IMR-90 (cell line): ENCODE measurements at regions not wholly inside any gene's neighbourhood (a gene's known extent, or its start where the extent isn't known, plus 50 kb on each side); places are given as distances from the start of the nearest gene placed in this dataset.

ENCODE experiments used
- ATAC-seq: fragments of 200-7000 bp; cut with Tn5 transposase; 2 replicates; pipeline ENCODE4 v1.9.1; 2020; ENCODE audit warnings: low read depth, mild to moderate bottlenecking, moderate library complexity
- BruUV-seq: library from RNA; stranded (reverse); fragments of 400-500 nt; replicated peaks from 2 replicates; lab custom pipeline; 2021; lab: Mats Ljungman, UMichigan
- CTCF ChIA-PET: fragments of 300-600 bp; formaldehyde crosslinking; extraction: SDS; loops from one replicate; lab custom pipeline; 2021; ENCODE audit warnings: antibody characterized with exemption; lab: Yijun Ruan, JAX
- POLR2A ChIA-PET: fragments of 300-600 bp; sonication (Branson Sonifier 250); formaldehyde crosslinking; loops from one replicate; lab custom pipeline; 2022; ENCODE audit warnings: antibody characterized with exemption; ENCODE audit not compliant: unreplicated experiment; lab: Charles Lee
- DNase-seq: peaks from one replicate; pipeline ENCODE4 v3.0.0; 2013
- H2AFZ ChIP-seq: replicated peaks from 2 replicates; pipeline ENCODE3; 2013; ENCODE audit warnings: low read length, mild to moderate bottlenecking; ENCODE audit not compliant: poor library complexity
- H2AK5ac ChIP-seq: 2 replicates; pipeline ENCODE4 v1.6.1; 2013; ENCODE audit warnings: low read depth, low read length, inconsistent platforms
- H2AK9ac ChIP-seq: replicated peaks from 2 replicates; pipeline ENCODE3; 2013; ENCODE audit warnings: mild to moderate bottlenecking, low read depth, low read length, moderate library complexity; ENCODE audit not compliant: poor library complexity
- H2BK120ac ChIP-seq: 2 replicates; pipeline ENCODE4 v1.6.1; 2013; ENCODE audit warnings: low read depth, low read length, inconsistent platforms
- H2BK15ac ChIP-seq: 3 replicates; pipeline ENCODE4 v1.6.1; 2013; ENCODE audit warnings: low read depth, low read length, inconsistent platforms
- H2BK20ac ChIP-seq: 2 replicates; pipeline ENCODE4 v1.6.1; 2013; ENCODE audit warnings: low read depth, mild to moderate bottlenecking, inconsistent platforms, low read length, moderate library complexity
- H2BK5ac ChIP-seq: 2 replicates; pipeline ENCODE4 v1.6.1; 2013; ENCODE audit warnings: mild to moderate bottlenecking, low read depth, low read length, inconsistent platforms; ENCODE audit not compliant: poor library complexity, severe bottlenecking
- H3K14ac ChIP-seq: replicated peaks from 2 replicates; pipeline ENCODE4 v1.6.1; 2013; ENCODE audit warnings: low read depth, low read length, inconsistent platforms
- H3K18ac ChIP-seq: 2 replicates; pipeline ENCODE4 v1.6.1; 2013; ENCODE audit warnings: low read depth, low read length, control low read depth
- H3K23ac ChIP-seq: 2 replicates; pipeline ENCODE4 v1.6.1; 2013; ENCODE audit warnings: low read depth, low read length, inconsistent platforms
- H3K27ac ChIP-seq: 2 replicates; pipeline ENCODE4 v1.5.1; 2013; ENCODE audit warnings: mild to moderate bottlenecking, control low read depth, low read length; ENCODE audit not compliant: insufficient read depth
- H3K27me3 ChIP-seq: 2 replicates; pipeline ENCODE4 v1.6.1; 2013; ENCODE audit warnings: low read length; ENCODE audit not compliant: control insufficient read depth, insufficient read depth
- H3K36me3 ChIP-seq: 2 replicates; pipeline ENCODE4 v1.6.1; 2013; ENCODE audit warnings: low read length, mixed read lengths; ENCODE audit not compliant: control insufficient read depth, insufficient read depth
- H3K4ac ChIP-seq: 2 replicates; pipeline ENCODE4 v1.6.1; 2013; ENCODE audit warnings: low read depth, low read length, inconsistent platforms
- H3K4me1 ChIP-seq: 2 replicates; pipeline ENCODE4 v1.6.1; 2013; ENCODE audit warnings: low read length, mixed read lengths; ENCODE audit not compliant: control insufficient read depth, insufficient read depth
- H3K4me2 ChIP-seq: 2 replicates; pipeline ENCODE4 v1.6.1; 2013; ENCODE audit warnings: low read depth, mild to moderate bottlenecking, control low read depth, low read length, moderate library complexity
- H3K4me3 ChIP-seq: 2 replicates; pipeline ENCODE4 v1.5.1; 2013; ENCODE audit warnings: low read depth, mild to moderate bottlenecking, control low read depth, low read length, moderate library complexity; ENCODE audit not compliant: insufficient read depth
- H3K56ac ChIP-seq: 2 replicates; pipeline ENCODE4 v1.6.1; 2013; ENCODE audit warnings: low read length, inconsistent platforms; ENCODE audit not compliant: insufficient read depth; ENCODE audit errors: extremely low read depth
- H3K79me1 ChIP-seq, 2 experiments: 2 replicates each; pipeline ENCODE4 v1.6.1; 2013; ENCODE audit warnings: low read length in 2 of 2, inconsistent platforms in 1 of 2, low read depth in 1 of 2
- H3K9ac ChIP-seq: 2 replicates; pipeline ENCODE4 v1.6.1; 2013; ENCODE audit warnings: low read depth, low read length, control low read depth
- H3K9me1 ChIP-seq: 2 replicates; pipeline ENCODE4 v1.6.1; 2013; ENCODE audit warnings: low read length, inconsistent platforms; ENCODE audit not compliant: insufficient read depth
- H3K9me3 ChIP-seq: 2 replicates; pipeline ENCODE4 v1.6.1; 2013; ENCODE audit warnings: low read length; ENCODE audit not compliant: control insufficient read depth, insufficient read depth
- H4K20me1 ChIP-seq: 2 replicates; pipeline ENCODE4 v1.6.1; 2013; ENCODE audit warnings: low read length, inconsistent platforms; ENCODE audit not compliant: insufficient read depth
- H4K5ac ChIP-seq: 2 replicates; pipeline ENCODE4 v1.6.1; 2013; ENCODE audit warnings: mild to moderate bottlenecking, low read depth, low read length, control low read depth
- H4K8ac ChIP-seq, 2 experiments: 2 replicates each; pipeline ENCODE4 v1.6.1; 2013; ENCODE audit warnings: low read depth in 2 of 2, low read length in 2 of 2, control low read depth in 1 of 2, inconsistent platforms in 1 of 2
- H4K91ac ChIP-seq: 2 replicates; pipeline ENCODE4 v1.6.1; 2013; ENCODE audit warnings: low read depth, low read length, inconsistent platforms; ENCODE audit not compliant: insufficient read depth
- BHLHE40 ChIP-seq: fragments of 150-350 bp; IDR thresholded peaks from 2 replicates; pipeline ENCODE4 v1.6.1; 2016; ENCODE audit warnings: mild to moderate bottlenecking, low read depth, low read length
- CEBPB ChIP-seq: IDR thresholded peaks from 2 replicates; pipeline ENCODE4 v1.6.1; 2012; ENCODE audit warnings: low read depth, low read length, improper control_type of control experiment
- CHD1 ChIP-seq: IDR thresholded peaks from 2 replicates; pipeline ENCODE4 v1.6.1; 2012; ENCODE audit warnings: low read depth, low read length, improper control_type of control experiment
- CTCF ChIP-seq: conservative IDR thresholded peaks from 2 replicates; pipeline ENCODE4 v1.5.1; 2012; ENCODE audit warnings: mild to moderate bottlenecking, low read depth, low read length, improper control_type of control experiment
- ELK1 ChIP-seq: fragments of 150-350 bp; IDR thresholded peaks from 2 replicates; pipeline ENCODE4 v1.6.1; 2016; ENCODE audit warnings: low read depth, mild to moderate bottlenecking, low read length, moderate library complexity, borderline replicate concordance
- FOS ChIP-seq: fragments of 150-350 bp; IDR thresholded peaks from 2 replicates; pipeline ENCODE4 v1.6.1; 2016; ENCODE audit warnings: low read depth, low read length
- MAFK ChIP-seq: IDR thresholded peaks from 2 replicates; pipeline ENCODE4 v1.6.1; 2012; ENCODE audit warnings: low read depth, low read length, improper control_type of control experiment
- MAZ ChIP-seq: IDR thresholded peaks from 2 replicates; pipeline ENCODE4 v1.6.1; 2012; ENCODE audit warnings: low read depth, mild to moderate bottlenecking, low read length, improper control_type of control experiment, moderate library complexity, borderline replicate concordance
- MXI1 ChIP-seq: IDR thresholded peaks from 2 replicates; pipeline ENCODE4 v1.6.1; 2012; ENCODE audit warnings: low read depth, mild to moderate bottlenecking, low read length, moderate library complexity, borderline replicate concordance
- NFE2L2 ChIP-seq: fragments of 150-350 bp; IDR thresholded peaks from 2 replicates; pipeline ENCODE4 v1.6.1; 2016; ENCODE audit warnings: low read depth, mild to moderate bottlenecking, low read length
- POLR2A ChIP-seq: IDR thresholded peaks from 2 replicates; pipeline ENCODE4 v1.6.1; 2012; ENCODE audit warnings: mild to moderate bottlenecking, low read depth, low read length
- RAD21 ChIP-seq: IDR thresholded peaks from 2 replicates; pipeline ENCODE4 v1.6.1; 2012; ENCODE audit warnings: low read length, improper control_type of control experiment
- RCOR1 ChIP-seq: IDR thresholded peaks from 2 replicates; pipeline ENCODE4 v1.6.1; 2012; ENCODE audit warnings: mild to moderate bottlenecking, low read length, improper control_type of control experiment; ENCODE audit not compliant: insufficient replicate concordance
- RFX5 ChIP-seq: IDR thresholded peaks from 2 replicates; pipeline ENCODE4 v1.8.0; 2012; ENCODE audit warnings: low read depth, mild to moderate bottlenecking, low read length, moderate library complexity
- SMC3 ChIP-seq: fragments of 150-350 bp; IDR thresholded peaks from 2 replicates; pipeline ENCODE4 v1.6.1; 2016; ENCODE audit warnings: low read depth, mild to moderate bottlenecking, antibody characterized with exemption, low read length, moderate library complexity
- USF2 ChIP-seq: fragments of 150-350 bp; IDR thresholded peaks from 2 replicates; pipeline ENCODE4 v1.6.1; 2017; ENCODE audit warnings: mild to moderate bottlenecking, antibody characterized with exemption, low read length, low read depth
- WGBS, 2 experiments: methylation state at CpG; one replicate each; pipeline versions ENCODE4 v1.1.5 to v1.1.7; 2013; ENCODE audit warnings: missing lambda C conversion rate in 2 of 2; ENCODE audit not compliant: insufficient read length in 1 of 2; ENCODE audit errors: extremely low coverage in 2 of 2; 5-methylcytosine and 5-hydroxymethylcytosine counted together
- dilution Hi-C: fragments of 300-500 bp; cut with HindIII; formaldehyde crosslinking; loops from one replicate; pipeline ENCODE4 v1.14.3; 2018; ENCODE audit warnings: low sequenced_read_pairs; ENCODE audit not compliant: unreplicated experiment
- in situ Hi-C: fragments of 300-500 bp; cut with MboI; formaldehyde crosslinking; loops from 3 replicates; pipeline ENCODE4 v1.14.3; 2019; ENCODE audit warnings: low sequenced_read_pairs, inconsistent platforms, mixed read lengths
- intact Hi-C: fragments of 100-400 bp; cut with micrococcal nuclease; formaldehyde crosslinking; loops from 2 replicates; pipeline ENCODE4 v1.10.0; 2022

GRCh38 chr13:31588893-31589292 is 150.4 kb upstream of the RXFP2 start:
- Histone ChIP-seq H2BK15ac (no peak overlapping the region), H2BK5ac (no peak overlapping the region), H3K9me3 (no peaks in the 10 kb centered on the region), H3K27ac (no peak overlapping the region), H3K23ac (no peak overlapping the region), H4K5ac (no peak overlapping the region), H4K8ac (no peak overlapping the region), H3K4me1 (no peaks in the 10 kb centered on the region), H3K4me3 (no peak overlapping the region), H4K91ac (no peak overlapping the region), H2BK20ac (no peak overlapping the region), H2BK120ac (no peak overlapping the region), H3K36me3 (no peaks in the 10 kb centered on the region), H3K79me1 (no peaks in the 10 kb centered on the region), H3K9me1 (no peaks in the 10 kb centered on the region), H2AK9ac (no peak overlapping the region), H4K20me1 (no peaks in the 10 kb centered on the region), H2AFZ (no peak overlapping the region), H3K27me3 (no peaks in the 10 kb centered on the region), H2AK5ac (no peak overlapping the region), H3K4me2 (no peak overlapping the region), H3K56ac (no peak overlapping the region), H3K18ac (no peak overlapping the region), H3K4ac (no peak overlapping the region), H3K14ac (no peak overlapping the region), H3K9ac (no peak overlapping the region)
- DNase-seq (no peak), ATAC-seq (no peak)
- no TSS peak for BruUV-seq
- in situ Hi-C loops (no loop called here), dilution Hi-C loops (no loop called here), intact Hi-C loops (no loop called here)
- WGBS, 2 experiments: 0% methylated on average over 1 of the region's 1 CpG; no CpG with 5 or more reads in 1 of the 2 experiments
- TF ChIP-seq MAFK: no peak
- no peak for TF ChIP-seq CHD1
- TF ChIP-seq RCOR1: no peak
- no peak for TF ChIP-seq FOS
- no peak for TF ChIP-seq CTCF
- TF ChIP-seq SMC3: no peak
- TF ChIP-seq BHLHE40: no peak
- no peak for TF ChIP-seq CEBPB
- TF ChIP-seq USF2: no peak
- TF ChIP-seq RFX5: no peak
- no peak for TF ChIP-seq ELK1
- TF ChIP-seq POLR2A: no peak
- TF ChIP-seq NFE2L2: no peak
- no peak for TF ChIP-seq MXI1
- no peak for TF ChIP-seq RAD21
- no peak for TF ChIP-seq MAZ
- POLR2A ChIA-PET: no interaction called here
- CTCF ChIA-PET: no interaction called here
